Ascending aorta (tissue), 2 donors: ENCODE measurements at regions not wholly inside any gene's neighbourhood (a gene's known extent, or its start where the extent isn't known, plus 50 kb on each side); places are given as distances from the start of the nearest gene placed in this dataset.

ENCODE experiments used
- DNase-seq, 2 donors: peaks; one replicate each; pipeline ENCODE4 v3.0.0-alpha.2; 2019; ENCODE audit warnings: low spot score in 2 of 2
- H3K27ac ChIP-seq, 2 donors: fragments of 200-600 bp; sonication (generic); one replicate each; pipeline ENCODE4 v1.5.1; 2016 to 2017; ENCODE audit warnings: mild to moderate bottlenecking in 1 of 2
- H3K27me3 ChIP-seq: fragments of 200-600 bp; sonication (generic); one replicate; pipeline ENCODE4 v1.5.1; 2017
- H3K36me3 ChIP-seq, 2 donors: fragments of 200-600 bp; sonication (generic); one replicate each; pipeline ENCODE4 v1.5.1; 2016
- H3K4me1 ChIP-seq, 2 donors: fragments of 200-600 bp; sonication (generic); one replicate each; pipeline ENCODE4 v1.5.1; 2016 to 2017; ENCODE audit warnings: mild to moderate bottlenecking in 1 of 2
- H3K4me3 ChIP-seq, 2 donors: fragments of 200-600 bp; sonication (generic); one replicate each; pipeline ENCODE4 v1.5.1; 2016 to 2017; ENCODE audit warnings: mild to moderate bottlenecking in 1 of 2
- H3K9me3 ChIP-seq, 2 donors: fragments of 200-600 bp; sonication (generic); one replicate each; pipeline ENCODE4 v1.5.1; 2016
- intact Hi-C: fragments of 100-400 bp; cut with DNase I; formaldehyde crosslinking; loops from one replicate; pipeline ENCODE4 v1.15.1; 2023
- TF ChIP-seq, protein P1 (sequence below), 3 experiments: fragments of 200-600 bp in 2 of 3; fragments of 450-650 bp in 1 of 3; sonication (generic) in 2 of 3; IDR thresholded peaks; one replicate each; pipeline ENCODE4 v1.5.1; 2016 to 2019; ENCODE audit warnings: antibody characterized with exemption in 3 of 3, mild to moderate bottlenecking in 1 of 3, moderate library complexity in 1 of 3

DNA sequence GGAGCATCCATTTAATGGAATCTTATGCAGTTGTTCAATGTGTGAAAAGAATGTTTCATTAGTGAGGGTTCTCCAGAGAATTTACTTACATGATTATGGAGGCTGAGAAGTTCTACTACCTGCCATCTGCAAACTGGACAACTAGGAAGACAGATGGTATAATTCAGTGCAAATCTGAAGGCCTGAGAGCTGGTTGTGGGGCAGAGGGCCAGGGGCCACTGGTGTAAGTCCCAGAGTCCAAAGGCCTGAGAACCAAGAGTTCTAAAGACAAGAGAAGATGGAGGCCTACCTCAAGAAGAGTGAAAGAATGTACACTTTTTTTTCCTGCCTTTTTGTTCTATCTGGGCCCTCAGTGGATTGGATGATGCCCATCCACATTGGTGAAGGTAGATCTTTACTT, 114.8 kb downstream of the DDX1 start:
- TF ChIP-seq, protein P1, sequence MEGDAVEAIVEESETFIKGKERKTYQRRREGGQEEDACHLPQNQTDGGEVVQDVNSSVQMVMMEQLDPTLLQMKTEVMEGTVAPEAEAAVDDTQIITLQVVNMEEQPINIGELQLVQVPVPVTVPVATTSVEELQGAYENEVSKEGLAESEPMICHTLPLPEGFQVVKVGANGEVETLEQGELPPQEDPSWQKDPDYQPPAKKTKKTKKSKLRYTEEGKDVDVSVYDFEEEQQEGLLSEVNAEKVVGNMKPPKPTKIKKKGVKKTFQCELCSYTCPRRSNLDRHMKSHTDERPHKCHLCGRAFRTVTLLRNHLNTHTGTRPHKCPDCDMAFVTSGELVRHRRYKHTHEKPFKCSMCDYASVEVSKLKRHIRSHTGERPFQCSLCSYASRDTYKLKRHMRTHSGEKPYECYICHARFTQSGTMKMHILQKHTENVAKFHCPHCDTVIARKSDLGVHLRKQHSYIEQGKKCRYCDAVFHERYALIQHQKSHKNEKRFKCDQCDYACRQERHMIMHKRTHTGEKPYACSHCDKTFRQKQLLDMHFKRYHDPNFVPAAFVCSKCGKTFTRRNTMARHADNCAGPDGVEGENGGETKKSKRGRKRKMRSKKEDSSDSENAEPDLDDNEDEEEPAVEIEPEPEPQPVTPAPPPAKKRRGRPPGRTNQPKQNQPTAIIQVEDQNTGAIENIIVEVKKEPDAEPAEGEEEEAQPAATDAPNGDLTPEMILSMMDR (IDR thresholded peaks at IDR 0.05), result no peak
- Histone ChIP-seq H3K36me3 (no peaks in the 10 kb centered on the region), H3K27me3 (no peaks in the 10 kb centered on the region), H3K4me1 (no peaks in the 10 kb centered on the region), H3K9me3 (no peaks in the 10 kb centered on the region), H3K4me3 (no peak overlapping the region), H3K27ac (no peak overlapping the region)
- intact Hi-C loops, result no loop called here
- no peak for DNase-seq

DNA sequence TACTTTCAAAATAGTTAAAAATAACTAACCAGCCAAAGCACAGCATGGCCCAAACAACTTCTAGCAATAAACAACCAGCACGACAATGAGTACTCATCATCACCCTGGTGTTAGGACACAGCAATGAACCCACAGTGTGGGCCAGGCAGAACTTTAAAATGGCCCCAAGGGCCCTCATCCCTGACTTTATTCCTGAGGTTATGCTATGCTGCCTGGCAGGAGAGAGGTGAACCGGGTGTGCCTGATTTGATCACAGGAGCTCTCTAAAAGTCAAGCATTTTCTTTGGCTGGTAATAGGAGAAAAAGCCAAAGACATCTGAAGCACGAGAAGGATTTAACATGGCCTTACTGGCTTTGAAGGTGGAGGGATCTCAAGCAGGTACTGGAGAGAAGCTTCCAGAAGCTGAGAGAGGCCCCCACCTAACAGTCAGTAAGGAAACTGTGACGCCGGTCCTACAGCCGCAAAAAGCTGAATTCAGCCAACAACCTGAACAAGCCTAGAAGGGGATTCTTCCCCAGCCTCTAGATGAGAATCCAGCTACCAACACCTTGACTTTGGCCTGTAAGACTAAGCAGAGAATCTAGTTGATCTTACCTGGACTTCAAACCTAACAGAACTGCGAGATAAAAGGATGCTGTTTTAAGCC, 115.4 kb downstream of the DDX1 start:
- Histone ChIP-seq H3K4me3 (no peak overlapping the region), H3K27ac (no peak overlapping the region), H3K36me3 (no peaks in the 10 kb centered on the region), H3K9me3 (no peaks in the 10 kb centered on the region), H3K27me3 (no peaks in the 10 kb centered on the region), H3K4me1 (no peaks in the 10 kb centered on the region)
- no peak for DNase-seq
- intact Hi-C loops, result no loop called here
- TF ChIP-seq, protein P1 (IDR thresholded peaks at IDR 0.05), result no peak

DNA sequence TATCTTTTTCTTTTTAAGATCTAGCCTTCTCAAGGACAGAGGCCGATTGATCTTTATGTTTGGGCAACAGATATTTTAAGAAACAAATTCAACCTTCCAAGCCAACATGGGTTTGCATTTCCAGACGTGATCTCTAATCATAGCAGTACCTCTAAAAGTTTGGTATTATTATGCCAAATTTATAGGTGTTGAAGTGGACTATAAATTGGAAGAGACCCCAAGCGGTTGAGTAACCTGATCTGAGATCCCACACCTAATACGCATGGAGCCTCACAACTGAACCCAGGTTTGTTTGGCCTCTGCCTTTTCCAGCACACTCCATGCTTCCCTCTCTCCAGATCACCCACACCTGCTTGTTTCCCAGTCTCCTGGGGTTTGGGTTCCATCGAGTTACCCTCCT, 116.5 kb downstream of the DDX1 start:
- Histone ChIP-seq H3K9me3 (no peaks in the 10 kb centered on the region), H3K4me1 (no peaks in the 10 kb centered on the region), H3K27me3 (no peaks in the 10 kb centered on the region), H3K4me3 (no peak overlapping the region), H3K27ac (no peak overlapping the region), H3K36me3 (no peaks in the 10 kb centered on the region)
- intact Hi-C loops, result no loop called here
- no peak for DNase-seq
- TF ChIP-seq, protein P1 (IDR thresholded peaks at IDR 0.05), result no peak

DNA sequence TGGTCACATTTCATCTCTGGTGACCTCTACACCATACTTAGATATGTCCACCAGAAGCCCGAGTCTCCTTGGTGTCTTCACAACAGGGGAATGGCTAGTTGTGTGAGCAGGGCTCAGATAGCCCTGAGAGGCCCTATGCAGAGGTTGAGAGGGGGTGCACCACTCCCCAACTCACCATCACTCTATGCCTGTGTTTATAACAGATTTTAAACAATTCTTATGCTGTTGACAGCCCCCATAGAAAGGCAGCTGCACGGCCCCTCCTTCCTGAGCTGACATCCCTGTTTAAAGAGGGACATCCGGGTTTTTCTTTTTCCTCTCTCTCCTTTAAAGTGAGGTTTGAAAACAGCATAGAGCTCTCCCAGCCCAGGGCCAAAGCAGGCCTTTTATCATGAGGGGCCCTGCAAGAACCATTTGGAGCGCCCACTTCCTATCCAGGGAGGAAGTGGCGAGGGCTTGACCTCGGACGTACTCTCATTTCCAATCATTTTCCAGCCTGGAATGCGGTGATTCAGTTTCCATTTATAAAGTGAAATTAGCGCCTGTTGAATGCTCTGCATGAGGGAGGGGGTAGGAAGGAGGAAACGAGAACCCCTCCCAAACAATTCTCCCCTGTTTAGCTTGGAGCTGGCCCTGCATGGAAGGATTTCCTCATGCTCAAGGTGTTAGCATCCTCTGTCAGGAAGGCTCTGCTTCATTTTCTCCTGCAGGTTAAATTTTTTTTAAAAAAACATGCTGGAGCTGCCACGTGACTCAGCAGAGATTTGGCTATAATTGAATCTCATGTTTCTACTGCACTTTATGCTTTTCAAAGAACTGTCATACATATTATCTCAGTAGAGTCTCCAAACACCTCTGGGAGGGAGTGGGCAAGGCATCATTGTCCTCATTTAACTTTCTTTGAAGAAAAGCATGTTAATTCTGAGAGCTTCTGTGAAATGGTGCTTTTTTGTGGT, 117.5 kb downstream of the DDX1 start:
- no peaks in the 10 kb centered on the region for H3K9me3 ChIP-seq
- intact Hi-C loops, result no loop called here
- no peak overlapping the region for H3K27ac ChIP-seq
- H3K27me3 ChIP-seq, result no peaks in the 10 kb centered on the region
- TF ChIP-seq, protein P1 (IDR thresholded peaks at IDR 0.05), result no peak
- H3K36me3 ChIP-seq, result no peaks in the 10 kb centered on the region
- H3K4me3 ChIP-seq, result no peak overlapping the region
- DNase-seq, result no peak
- no peaks in the 10 kb centered on the region for H3K4me1 ChIP-seq

DNA sequence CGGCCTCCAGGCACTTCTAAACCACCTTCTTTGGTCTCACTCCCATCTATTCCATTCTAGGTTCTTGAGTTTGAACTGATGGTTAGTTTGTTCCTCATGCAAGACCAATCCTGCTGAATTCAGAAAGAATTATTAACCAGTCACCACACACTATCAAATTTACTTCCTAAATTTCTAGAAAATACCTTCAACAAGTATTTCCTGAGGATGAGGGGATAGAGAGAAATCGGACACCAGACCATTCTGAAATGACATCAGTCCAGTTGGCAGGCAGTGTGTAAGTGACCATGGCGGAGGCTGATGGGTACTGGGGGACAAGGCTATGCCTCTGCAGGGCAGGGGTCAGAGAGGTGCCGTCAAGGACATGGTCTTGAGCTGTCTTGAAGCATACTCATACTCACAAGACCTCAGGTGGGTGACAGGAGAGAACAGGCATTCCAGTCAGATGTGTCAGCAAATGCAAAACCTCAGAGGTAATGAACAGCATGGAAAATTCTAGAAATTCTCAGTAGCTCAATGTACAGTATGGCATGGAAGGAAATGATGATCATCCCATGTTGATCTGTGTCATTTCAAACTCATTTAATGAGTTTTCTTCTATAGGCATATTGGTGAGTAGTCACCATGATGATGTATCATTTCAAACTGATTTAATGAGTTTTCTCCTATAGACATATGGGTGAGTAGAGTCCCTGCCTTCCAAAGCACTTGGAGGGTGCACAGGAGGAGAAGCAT, 119.6 kb downstream of the DDX1 start:
- Histone ChIP-seq H3K27me3 (no peaks in the 10 kb centered on the region), H3K9me3 (no peaks in the 10 kb centered on the region), H3K4me1 (no peaks in the 10 kb centered on the region), H3K4me3 (no peak overlapping the region), H3K27ac (no peak overlapping the region), H3K36me3 (no peaks in the 10 kb centered on the region)
- intact Hi-C loops, result no loop called here
- TF ChIP-seq, protein P1 (IDR thresholded peaks at IDR 0.05), result no peak
- no peak for DNase-seq
